Left colon (tissue), 2 donors: ENCODE measurements at regions not wholly inside any gene's neighbourhood (a gene's known extent, or its start where the extent isn't known, plus 50 kb on each side); places are given as distances from the start of the nearest gene placed in this dataset.

Experiments
- ATAC-seq: fragments of 200-7000 bp; cut with Tn5 transposase; one replicate; pipeline ENCODE4 v1.9.1; 2020; ENCODE audit warnings: mild to moderate bottlenecking, moderate library complexity
- DNase-seq, 2 donors: peaks; one replicate each; pipeline ENCODE4 v3.0.0-alpha.2; 2020
- intact Hi-C, 2 donors: fragments of 100-400 bp; cut with DNase I in 1 of 2; cut with micrococcal nuclease in 1 of 2; formaldehyde crosslinking; loops; one replicate each; pipeline versions ENCODE4 v1.11.2 to v1.14.0; 2022; cut with DNase I, micrococcal nuclease
- donor health status: DM: no; HTN: no; CAD: no.
- donor health status: DM: yes; HTN: yes; CAD: no.

- intact Hi-C loops = no loop called here
- DNase-seq (no peak), ATAC-seq (no peak)
These were observed 242.7 kb upstream of the MYT1L start for GRCh38 chr2:2573658-2574293.

GRCh38 chr2:2573205-2573604, 242.1 kb upstream of the MYT1L start:
- intact Hi-C loops = no loop called here
- no peak for ATAC-seq

GRCh38 chr2:2572393-2573204, 241.5 kb upstream of the MYT1L start:
- intact Hi-C loops = no loop called here
- ATAC-seq (no peak), DNase-seq (no peak)

More at GRCh38 chr2:2573205-2573604, 242.1 kb upstream of the MYT1L start:
- no peak for DNase-seq

GRCh38 chr2:2571301-2572150, 240.5 kb upstream of the MYT1L start:
- intact Hi-C loops = no loop called here
- ATAC-seq (no peak), DNase-seq (no peak)

- ATAC-seq (no peak), DNase-seq (no peak)
- intact Hi-C loops = no loop called here
These were observed 239.8 kb upstream of the MYT1L start for GRCh38 chr2:2570871-2571270.

GRCh38 chr2:2570360-2570759, 239.3 kb upstream of the MYT1L start:
- DNase-seq (no peak), ATAC-seq (no peak)
- intact Hi-C loops = no loop called here

GRCh38 chr2:2569836-2570235, 238.8 kb upstream of the MYT1L start:
- ATAC-seq (no peak), DNase-seq (no peak)
- intact Hi-C loops = no loop called here

- intact Hi-C loops = no loop called here
- ATAC-seq (no peak), DNase-seq (no peak)
These were observed 238.2 kb upstream of the MYT1L start for GRCh38 chr2:2569306-2569705.

- DNase-seq (no peak), ATAC-seq (no peak)
- intact Hi-C loops = no loop called here
These were observed 237.3 kb upstream of the MYT1L start for GRCh38 chr2:2568411-2568810.

- DNase-seq (no peak), ATAC-seq (no peak)
- intact Hi-C loops = no loop called here
These were observed 236.7 kb upstream of the MYT1L start for GRCh38 chr2:2567776-2568175.

GRCh38 chr2:2566396-2567323, 235.6 kb upstream of the MYT1L start:
- intact Hi-C loops = no loop called here
- no peak for DNase-seq
- ATAC-seq = no peak

- ATAC-seq (no peak), DNase-seq (no peak)
- intact Hi-C loops = no loop called here
These were observed 234.6 kb upstream of the MYT1L start for GRCh38 chr2:2565671-2566070.

- ATAC-seq (no peak), DNase-seq (no peak)
- intact Hi-C loops = no loop called here
These were observed 233.4 kb upstream of the MYT1L start for GRCh38 chr2:2564300-2565078.

GRCh38 chr2:2563309-2563860, 232.3 kb upstream of the MYT1L start:
- DNase-seq (no peak), ATAC-seq (no peak)
- intact Hi-C loops = no loop called here

GRCh38 chr2:2562867-2563266, 231.8 kb upstream of the MYT1L start:
- ATAC-seq (no peak), DNase-seq (no peak)
- intact Hi-C loops = no loop called here

GRCh38 chr2:2561346-2562095, 230.4 kb upstream of the MYT1L start:
- intact Hi-C loops = no loop called here
- no peak for DNase-seq
- no peak for ATAC-seq

- ATAC-seq (no peak), DNase-seq (no peak)
- intact Hi-C loops = no loop called here
These were observed 229.4 kb upstream of the MYT1L start for GRCh38 chr2:2560374-2561015.
